ENCODE measurements at regions not wholly inside any gene's neighbourhood (a gene's known extent, or its start where the extent isn't known, plus 50 kb on each side); places are given as distances from the start of the nearest gene placed in this dataset.
"Not testable (repeated sequence)": the region's sequence is repeated elsewhere in the genome, so short reads cannot be mapped to it uniquely, and the experiment has no call there.

GRCh38 chr10:83543691-83544462 is 595.4 kb upstream of the GHITM start:
- H3K4me1 ChIP-seq (ENCODE audit: control insufficient read depth in 2 of 2, insufficient read depth in 2 of 2, low read length in 2 of 2) = no peaks in the 10 kb centered on the region
- no peaks in the 10 kb centered on the region for H3K9me3 ChIP-seq (ENCODE audit: control insufficient read depth in 2 of 3, low read length in 3 of 3)
- no peak for DNase-seq
- Mint-ChIP-seq H3K27ac (no peak overlapping the region), H3K36me3 (no peaks in the 10 kb centered on the region), H3K4me3 (no peak overlapping the region), H3K4me1 (no peaks in the 10 kb centered on the region), H3K27me3 (no peaks in the 10 kb centered on the region), H3K9me3 (peaks cover 0 to 8% (median 4%) of the 10 kb centered on the region in 11 donors)
- H3K36me3 ChIP-seq (ENCODE audit: control insufficient read depth in 2 of 3, insufficient read depth in 3 of 3, low read length in 3 of 3) = no peaks in the 10 kb centered on the region
- ChIA-PET POLR2A (no interaction called here), CTCF (no interaction called here)
- ATAC-seq = no peak
- no peak overlapping the region for H3K4me3 ChIP-seq (ENCODE audit: low read length)
- intact Hi-C loops (cut with micrococcal nuclease) = no loop called here
- H3K27me3 ChIP-seq (ENCODE audit: control insufficient read depth in 2 of 2, insufficient read depth in 2 of 2, low read length in 2 of 2) = no peaks in the 10 kb centered on the region
- no peak overlapping the region for H3K27ac ChIP-seq (ENCODE audit: low read depth, low read length)

- H3K9me3 Mint-ChIP-seq = peaks cover 0 to 8% (median 0%) of the 10 kb centered on the region in 11 donors
- Histone ChIP-seq H3K36me3 (ENCODE audit: control insufficient read depth in 2 of 3, insufficient read depth in 3 of 3, low read length in 3 of 3) (no peaks in the 10 kb centered on the region), H3K4me3 (ENCODE audit: low read length) (no peak overlapping the region), H3K27ac (ENCODE audit: low read depth, low read length) (no peak overlapping the region), H3K4me1 (ENCODE audit: control insufficient read depth in 2 of 2, insufficient read depth in 2 of 2, low read length in 2 of 2) (no peaks in the 10 kb centered on the region), H3K9me3 (ENCODE audit: control insufficient read depth in 2 of 3, low read length in 3 of 3) (no peaks in the 10 kb centered on the region), H3K27me3 (ENCODE audit: control insufficient read depth in 2 of 2, insufficient read depth in 2 of 2, low read length in 2 of 2) (no peaks in the 10 kb centered on the region)
- ATAC-seq = no peak
- ChIA-PET CTCF (no interaction called here), POLR2A (no interaction called here)
- H3K36me3 Mint-ChIP-seq = no peaks in the 10 kb centered on the region
- H3K27ac Mint-ChIP-seq = no peak overlapping the region
- intact Hi-C loops (cut with micrococcal nuclease) = no loop called here
- H3K4me1 Mint-ChIP-seq = no peaks in the 10 kb centered on the region
- DNase-seq = no peak
- no peak overlapping the region for H3K4me3 Mint-ChIP-seq
- H3K27me3 Mint-ChIP-seq = no peaks in the 10 kb centered on the region
Measured at GRCh38 chr10:83545901-83546391, 593.4 kb upstream of the GHITM start.

- H3K4me1 Mint-ChIP-seq; H3K4me3 ChIP-seq (ENCODE audit: low read length); H3K27ac ChIP-seq (ENCODE audit: low read depth, low read length); POLR2A ChIA-PET; H3K9me3 ChIP-seq (ENCODE audit: control insufficient read depth in 2 of 3, low read length in 3 of 3); H3K27ac Mint-ChIP-seq; H3K36me3 Mint-ChIP-seq; CTCF ChIA-PET; ATAC-seq; H3K27me3 Mint-ChIP-seq; H3K27me3 ChIP-seq (ENCODE audit: control insufficient read depth in 2 of 2, insufficient read depth in 2 of 2, low read length in 2 of 2); H3K36me3 ChIP-seq (ENCODE audit: control insufficient read depth in 2 of 3, insufficient read depth in 3 of 3, low read length in 3 of 3); H3K4me1 ChIP-seq (ENCODE audit: control insufficient read depth in 2 of 2, insufficient read depth in 2 of 2, low read length in 2 of 2); intact Hi-C loops (cut with micrococcal nuclease); H3K4me3 Mint-ChIP-seq; DNase-seq: not testable (repeated sequence)
- H3K9me3 Mint-ChIP-seq = peaks cover 0 to 11% (median 4%) of the 10 kb centered on the region in 11 donors
Measured at GRCh38 chr10:83551190-83551589, 588.1 kb upstream of the GHITM start.

GRCh38 chr10:83553366-83553765 is 585.9 kb upstream of the GHITM start:
- H3K4me1 Mint-ChIP-seq = no peaks in the 10 kb centered on the region
- POLR2A ChIA-PET = no interaction called here
- Histone ChIP-seq H3K27ac (ENCODE audit: low read depth, low read length) (no peak overlapping the region), H3K36me3 (ENCODE audit: control insufficient read depth in 2 of 3, insufficient read depth in 3 of 3, low read length in 3 of 3) (no peaks in the 10 kb centered on the region), H3K9me3 (ENCODE audit: control insufficient read depth in 2 of 3, low read length in 3 of 3) (no peaks in the 10 kb centered on the region), H3K4me1 (ENCODE audit: control insufficient read depth in 2 of 2, insufficient read depth in 2 of 2, low read length in 2 of 2) (no peaks in the 10 kb centered on the region), H3K4me3 (ENCODE audit: low read length) (no peak overlapping the region), H3K27me3 (ENCODE audit: control insufficient read depth in 2 of 2, insufficient read depth in 2 of 2, low read length in 2 of 2) (no peaks in the 10 kb centered on the region)
- CTCF ChIA-PET = no interaction called here
- no peaks in the 10 kb centered on the region for H3K36me3 Mint-ChIP-seq
- DNase-seq = no peak
- no peak overlapping the region for H3K27ac Mint-ChIP-seq
- peaks cover 0 to 13% (median 5%) of the 10 kb centered on the region in 11 donors for H3K9me3 Mint-ChIP-seq
- ATAC-seq = no peak
- no peaks in the 10 kb centered on the region for H3K27me3 Mint-ChIP-seq
- H3K4me3 Mint-ChIP-seq = no peak overlapping the region
- intact Hi-C loops (cut with micrococcal nuclease) = no loop called here

GRCh38 chr10:83555264-83555663 is 584.0 kb upstream of the GHITM start:
- CTCF ChIA-PET = no interaction called here
- H3K4me1 Mint-ChIP-seq = no peaks in the 10 kb centered on the region
- Histone ChIP-seq H3K4me3 (ENCODE audit: low read length) (no peak overlapping the region), H3K9me3 (ENCODE audit: control insufficient read depth in 2 of 3, low read length in 3 of 3) (no peaks in the 10 kb centered on the region), H3K4me1 (ENCODE audit: control insufficient read depth in 2 of 2, insufficient read depth in 2 of 2, low read length in 2 of 2) (no peaks in the 10 kb centered on the region), H3K27me3 (ENCODE audit: control insufficient read depth in 2 of 2, insufficient read depth in 2 of 2, low read length in 2 of 2) (no peaks in the 10 kb centered on the region), H3K36me3 (ENCODE audit: control insufficient read depth in 2 of 3, insufficient read depth in 3 of 3, low read length in 3 of 3) (no peaks in the 10 kb centered on the region), H3K27ac (ENCODE audit: low read depth, low read length) (no peak overlapping the region)
- no peaks in the 10 kb centered on the region for H3K36me3 Mint-ChIP-seq
- intact Hi-C loops (cut with micrococcal nuclease) = no loop called here
- no peak for DNase-seq
- no peaks in the 10 kb centered on the region for H3K27me3 Mint-ChIP-seq
- no peak overlapping the region for H3K27ac Mint-ChIP-seq
- peaks cover 0 to 21% (median 5%) of the 10 kb centered on the region in 11 donors for H3K9me3 Mint-ChIP-seq
- no peak overlapping the region for H3K4me3 Mint-ChIP-seq
- no peak for ATAC-seq
- POLR2A ChIA-PET = no interaction called here

GRCh38 chr10:83562381-83562780 is 576.9 kb upstream of the GHITM start:
- Histone ChIP-seq H3K4me3 (ENCODE audit: low read length) (no peak overlapping the region), H3K27me3 (ENCODE audit: control insufficient read depth in 2 of 2, insufficient read depth in 2 of 2, low read length in 2 of 2) (no peaks in the 10 kb centered on the region), H3K36me3 (ENCODE audit: control insufficient read depth in 2 of 3, insufficient read depth in 3 of 3, low read length in 3 of 3) (no peaks in the 10 kb centered on the region), H3K27ac (ENCODE audit: low read depth, low read length) (no peak overlapping the region), H3K9me3 (ENCODE audit: control insufficient read depth in 2 of 3, low read length in 3 of 3) (no peaks in the 10 kb centered on the region), H3K4me1 (ENCODE audit: control insufficient read depth in 2 of 2, insufficient read depth in 2 of 2, low read length in 2 of 2) (no peaks in the 10 kb centered on the region)
- CTCF ChIA-PET = no interaction called here
- H3K9me3 Mint-ChIP-seq = peaks cover 0 to 18% (median 6%) of the 10 kb centered on the region in 11 donors
- H3K36me3 Mint-ChIP-seq = no peaks in the 10 kb centered on the region
- no peaks in the 10 kb centered on the region for H3K27me3 Mint-ChIP-seq
- H3K4me3 Mint-ChIP-seq = no peak overlapping the region
- intact Hi-C loops (cut with micrococcal nuclease) = no loop called here
- POLR2A ChIA-PET = no interaction called here
- no peak for DNase-seq
- ATAC-seq = no peak
- H3K27ac Mint-ChIP-seq = no peak overlapping the region
- peaks cover 0 to 1% (median 0%) of the 10 kb centered on the region in 7 donors for H3K4me1 Mint-ChIP-seq

- no peaks in the 10 kb centered on the region for H3K36me3 Mint-ChIP-seq
- Histone ChIP-seq H3K4me1 (ENCODE audit: control insufficient read depth in 2 of 2, insufficient read depth in 2 of 2, low read length in 2 of 2) (no peaks in the 10 kb centered on the region), H3K36me3 (ENCODE audit: control insufficient read depth in 2 of 3, insufficient read depth in 3 of 3, low read length in 3 of 3) (no peaks in the 10 kb centered on the region), H3K9me3 (ENCODE audit: control insufficient read depth in 2 of 3, low read length in 3 of 3) (no peaks in the 10 kb centered on the region), H3K4me3 (ENCODE audit: low read length) (no peak overlapping the region), H3K27me3 (ENCODE audit: control insufficient read depth in 2 of 2, insufficient read depth in 2 of 2, low read length in 2 of 2) (no peaks in the 10 kb centered on the region), H3K27ac (ENCODE audit: low read depth, low read length) (no peak overlapping the region)
- peaks cover 0 to 16% (median 7%) of the 10 kb centered on the region in 11 donors for H3K9me3 Mint-ChIP-seq
- intact Hi-C loops (cut with micrococcal nuclease) = no loop called here
- H3K4me1 Mint-ChIP-seq = peaks cover 0 to 1% (median 0%) of the 10 kb centered on the region in 7 donors
- ATAC-seq (no peak), DNase-seq (no peak)
- CTCF ChIA-PET = no interaction called here
- POLR2A ChIA-PET = no interaction called here
- H3K4me3 Mint-ChIP-seq = no peak overlapping the region
- H3K27me3 Mint-ChIP-seq = no peaks in the 10 kb centered on the region
- no peak overlapping the region for H3K27ac Mint-ChIP-seq
Measured at GRCh38 chr10:83564889-83565588, 574.3 kb upstream of the GHITM start.

Data from naive thymus-derived CD4-positive, alpha-beta T cell (primary cell).